RPMI7951 (cell line): ENCODE measurements at regions not wholly inside any gene's neighbourhood (a gene's known extent, or its start where the extent isn't known, plus 50 kb on each side); places are given as distances from the start of the nearest gene placed in this dataset.

Experiments
- DNase-seq: peaks from one replicate; pipeline ENCODE4 v3.0.0-alpha.2; 2012; ENCODE audit warnings: low read depth

GRCh38 chr10:59553162-59553900, 156.3 kb downstream of the SLC16A9 start:
- peak; percentile 7 for DNase-seq

- no peak for DNase-seq
Measured at GRCh38 chr10:59550061-59550460, 159.6 kb downstream of the SLC16A9 start.

- peak; percentile 88 for DNase-seq
Measured at GRCh38 chr10:59538623-59539022, 171.0 kb downstream of the SLC16A9 start.

GRCh38 chr10:59537501-59537900, 172.1 kb downstream of the SLC16A9 start:
- DNase-seq, result no peak

GRCh38 chr10:59536167-59537014, 173.3 kb downstream of the SLC16A9 start:
- peak; percentile 88 for DNase-seq

- no peak for DNase-seq
Measured at GRCh38 chr10:59524348-59524747, 162.0 kb upstream of the FAM13C start.

GRCh38 chr10:59523851-59524250, 161.5 kb upstream of the FAM13C start:
- no peak for DNase-seq

- DNase-seq, result no peak
Measured at GRCh38 chr10:59517996-59518395, 155.6 kb upstream of the FAM13C start.

GRCh38 chr10:59517341-59517899, 155.1 kb upstream of the FAM13C start:
- no peak for DNase-seq

GRCh38 chr10:59513558-59513957, 151.2 kb upstream of the FAM13C start:
- peak; percentile 82 for DNase-seq

GRCh38 chr10:59512951-59513350, 150.6 kb upstream of the FAM13C start:
- no peak for DNase-seq

GRCh38 chr10:59508956-59509355, 146.6 kb upstream of the FAM13C start:
- no peak for DNase-seq

- DNase-seq, result peak; percentile 25
Measured at GRCh38 chr10:59508296-59508695, 145.9 kb upstream of the FAM13C start.

- DNase-seq, result no peak
Measured at GRCh38 chr10:59505926-59506325, 143.6 kb upstream of the FAM13C start.

GRCh38 chr10:59499460-59499859, 137.1 kb upstream of the FAM13C start:
- no peak for DNase-seq

GRCh38 chr10:59493017-59493416, 130.7 kb upstream of the FAM13C start:
- no peak for DNase-seq

- DNase-seq, result no peak
Measured at GRCh38 chr10:59479426-59479825, 117.1 kb upstream of the FAM13C start.

GRCh38 chr10:59470570-59470969, 108.2 kb upstream of the FAM13C start:
- no peak for DNase-seq

GRCh38 chr10:59465088-59465487, 102.7 kb upstream of the FAM13C start:
- DNase-seq, result peak; percentile 72

GRCh38 chr10:59464483-59464882, 102.1 kb upstream of the FAM13C start:
- DNase-seq, result no peak

GRCh38 chr10:59463909-59464308, 101.6 kb upstream of the FAM13C start:
- DNase-seq, result peak; percentile 15

- DNase-seq, result no peak
Measured at GRCh38 chr10:59460601-59461000, 98.3 kb upstream of the FAM13C start.

GRCh38 chr10:59456199-59456598, 93.8 kb upstream of the FAM13C start:
- no peak for DNase-seq
